GM19324 (cell line): ENCODE measurements at regions not wholly inside any gene's neighbourhood (a gene's known extent, or its start where the extent isn't known, plus 50 kb on each side); places are given as distances from the start of the nearest gene placed in this dataset.

Experiments used
- ATAC-seq: cut with Tn5 transposase; IDR thresholded peaks from one replicate; pipeline ENCODE4 v1.9.1; 2021; ENCODE audit warnings: mild to moderate bottlenecking, moderate library complexity; ENCODE audit not compliant: unreplicated experiment, low FRiP score

GRCh38 chr11:15481871-15482270, 367.1 kb downstream of the INSC start:
- no peak for ATAC-seq

- peak; percentile 44 for ATAC-seq
These were observed 368.5 kb downstream of the INSC start for GRCh38 chr11:15483205-15483604.

GRCh38 chr11:15484398-15484797, 369.7 kb downstream of the INSC start:
- no peak for ATAC-seq

DNA sequence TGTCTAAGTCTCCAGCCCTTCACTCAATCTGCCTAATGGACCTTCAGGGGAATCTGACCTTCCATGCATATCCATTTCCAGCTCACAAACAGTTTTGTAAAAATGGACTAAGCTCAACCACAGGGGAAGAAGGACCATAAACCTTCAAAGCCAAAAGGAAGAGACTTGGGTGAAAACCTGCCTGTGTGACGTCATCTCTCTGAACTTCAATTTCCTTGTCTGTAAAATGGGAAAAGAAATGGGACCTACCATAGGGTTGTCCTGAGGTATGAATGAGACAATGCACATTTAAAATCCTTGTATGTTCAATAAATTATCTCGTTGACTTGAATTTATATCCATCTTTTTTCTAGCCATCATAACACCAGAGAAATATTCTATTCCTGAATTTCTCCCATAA, 370.7 kb downstream of the INSC start:
- ATAC-seq: no peak

DNA sequence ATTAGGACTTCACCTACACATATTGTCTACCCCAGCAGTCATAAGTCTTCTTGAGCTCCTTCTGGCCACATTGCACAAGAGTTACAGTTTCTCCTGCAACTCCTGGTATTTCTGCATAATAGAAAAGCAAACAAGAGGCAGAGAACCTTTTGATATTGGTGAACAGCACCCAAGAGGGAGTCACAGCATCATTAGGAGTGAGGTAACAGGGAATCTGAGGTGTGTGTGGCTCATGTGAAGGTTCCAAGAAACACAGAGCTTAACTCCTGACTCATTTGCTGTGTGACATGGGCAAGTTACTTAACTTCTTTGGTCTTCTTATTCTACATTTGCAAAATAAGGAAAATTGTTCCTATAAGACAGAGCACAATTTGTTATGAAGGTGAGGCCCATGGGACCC, 374.6 kb downstream of the INSC start:
- ATAC-seq: no peak

- no peak for ATAC-seq
These were observed 375.8 kb downstream of the INSC start for GRCh38 chr11:15490535-15490934.

DNA sequence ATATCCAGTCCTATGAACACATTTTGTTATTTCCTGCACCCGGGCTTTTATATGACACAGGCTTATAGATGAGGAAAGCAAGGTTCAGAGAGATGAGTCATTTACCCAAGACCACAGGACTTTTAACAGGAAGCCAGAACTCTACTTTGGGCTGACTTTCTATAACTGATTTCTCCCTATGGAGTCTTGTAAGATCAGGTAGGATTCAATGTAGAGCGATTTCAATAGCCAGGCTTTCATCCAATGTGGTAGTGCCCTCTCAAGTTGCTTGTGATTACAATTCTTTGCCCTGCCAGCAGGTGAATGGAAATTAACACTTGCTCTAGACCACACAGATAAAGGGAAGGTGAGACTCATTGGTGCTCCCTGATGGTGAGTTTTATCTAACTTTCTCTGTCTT, 378.3 kb downstream of the INSC start:
- ATAC-seq: no peak

GRCh38 chr11:15493921-15494620, 379.3 kb downstream of the INSC start:
- ATAC-seq: no peak

DNA sequence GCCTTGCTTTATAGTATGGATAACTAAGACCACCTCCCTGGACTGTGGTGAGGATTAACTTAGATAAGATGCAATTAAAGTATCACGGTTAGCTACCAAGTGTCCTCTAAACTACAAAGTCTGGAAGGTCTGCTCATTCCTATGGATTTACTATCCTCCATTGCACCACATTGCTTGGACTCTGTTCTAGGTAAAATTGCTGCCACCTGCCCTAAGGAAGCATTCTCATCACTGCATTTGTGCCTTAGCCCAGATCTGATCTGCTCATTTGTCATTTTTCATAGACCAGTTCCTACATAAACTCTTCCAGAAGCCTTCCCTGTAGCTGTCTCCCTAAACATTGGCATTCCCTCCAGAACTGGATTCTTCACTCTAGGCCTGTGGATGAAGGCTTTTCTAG, 380.0 kb downstream of the INSC start:
- no peak for ATAC-seq

DNA sequence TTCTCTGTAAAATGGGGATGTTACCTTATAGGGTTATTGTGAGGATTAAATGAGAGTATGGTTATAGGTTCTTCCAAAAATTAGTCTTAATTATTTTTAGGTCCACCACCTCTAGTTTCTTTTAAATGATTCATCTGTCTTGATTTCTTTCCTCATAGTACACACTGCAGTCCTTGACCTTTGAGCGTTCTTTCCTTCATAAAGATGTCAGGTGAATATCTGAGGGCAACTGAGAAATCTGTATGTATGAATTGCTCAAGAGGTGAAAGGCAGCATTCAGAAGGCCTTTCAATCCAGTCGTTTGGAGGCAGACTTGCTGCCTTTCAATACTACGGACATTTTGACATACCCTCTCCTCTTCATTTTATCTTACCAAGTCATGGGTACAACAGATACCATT, 380.7 kb downstream of the INSC start:
- no peak for ATAC-seq

DNA sequence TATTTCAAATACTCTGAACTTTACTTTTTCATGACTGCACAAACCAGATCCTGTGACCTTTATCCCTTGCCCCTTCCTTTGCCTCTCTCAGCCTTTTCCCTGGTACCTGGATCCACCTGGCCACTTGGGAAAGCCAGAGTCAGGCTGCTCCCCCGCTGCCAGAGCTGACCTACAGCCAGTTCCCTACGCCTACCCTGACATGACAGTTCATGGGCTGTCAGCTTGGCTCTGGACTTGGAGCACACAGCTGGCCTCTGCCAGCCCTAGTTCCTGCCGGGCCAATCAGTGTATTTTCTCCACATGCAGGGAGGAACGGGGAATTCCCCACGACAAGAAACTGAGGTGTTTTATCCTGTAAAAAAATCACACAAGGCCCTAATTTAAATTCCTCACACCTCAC, 382.6 kb downstream of the INSC start:
- no peak for ATAC-seq

GRCh38 chr11:15499674-15500073, 385.0 kb downstream of the INSC start:
- no peak for ATAC-seq

GRCh38 chr11:15500643-15501042, 385.9 kb downstream of the INSC start:
- ATAC-seq: no peak

- no peak for ATAC-seq
These were observed 386.8 kb downstream of the INSC start for GRCh38 chr11:15501566-15501965.

DNA sequence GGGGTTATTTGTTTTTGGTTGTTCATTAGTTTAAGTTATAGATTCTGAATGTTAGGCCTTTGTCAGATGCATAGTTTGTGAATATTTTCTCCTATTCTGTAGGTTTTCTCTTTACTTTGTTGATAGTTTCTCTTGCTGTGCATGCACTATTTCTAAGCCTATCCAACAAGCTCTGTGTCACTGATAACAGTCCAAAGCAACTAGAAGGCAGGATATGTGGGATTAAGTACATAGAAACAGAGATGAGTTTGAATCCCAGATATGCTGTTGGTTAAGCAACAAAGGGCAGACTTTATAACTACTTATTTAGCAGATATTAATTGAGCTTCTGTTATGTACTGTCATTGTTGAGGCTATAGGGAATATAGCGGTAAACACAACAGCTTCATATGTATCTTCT, 390.4 kb downstream of the INSC start:
- ATAC-seq: no peak

DNA sequence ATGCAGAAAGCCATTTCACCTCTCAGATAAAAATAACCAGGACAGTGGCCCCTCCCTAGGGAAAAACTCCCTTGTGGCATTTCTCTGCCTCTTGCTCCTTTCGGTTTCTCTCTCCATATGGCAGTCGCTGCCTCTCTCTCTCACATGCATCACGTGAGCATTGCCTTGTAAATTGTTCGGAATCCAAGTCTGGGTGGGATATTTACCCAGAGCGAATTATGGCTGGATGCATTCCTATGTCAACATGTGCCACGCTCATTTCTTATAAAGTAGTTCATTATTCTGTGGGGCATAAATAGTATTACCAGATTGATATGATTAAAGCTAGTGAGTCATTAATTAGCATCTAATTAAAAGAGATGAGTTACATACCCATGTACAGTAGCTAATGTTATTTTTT, 392.9 kb downstream of the INSC start:
- ATAC-seq: no peak

DNA sequence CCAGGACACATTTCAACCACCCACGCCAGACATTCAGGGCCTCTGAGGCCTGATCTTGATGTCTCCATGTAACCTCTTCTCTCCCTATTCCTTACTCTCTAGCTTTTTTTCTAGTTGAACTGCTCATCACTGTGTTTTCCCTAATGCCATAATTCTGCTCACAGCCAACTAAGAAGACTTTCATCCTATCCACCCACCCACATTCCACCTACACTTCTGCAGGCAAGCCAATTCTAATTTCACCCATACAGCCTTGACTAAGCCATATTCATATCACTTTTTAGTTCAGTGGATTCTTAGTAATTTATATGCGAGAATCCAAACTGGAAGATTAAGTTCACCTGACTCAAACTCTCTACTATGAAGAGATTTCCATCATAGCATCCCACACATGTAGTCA, 394.4 kb downstream of the INSC start:
- ATAC-seq: no peak

DNA sequence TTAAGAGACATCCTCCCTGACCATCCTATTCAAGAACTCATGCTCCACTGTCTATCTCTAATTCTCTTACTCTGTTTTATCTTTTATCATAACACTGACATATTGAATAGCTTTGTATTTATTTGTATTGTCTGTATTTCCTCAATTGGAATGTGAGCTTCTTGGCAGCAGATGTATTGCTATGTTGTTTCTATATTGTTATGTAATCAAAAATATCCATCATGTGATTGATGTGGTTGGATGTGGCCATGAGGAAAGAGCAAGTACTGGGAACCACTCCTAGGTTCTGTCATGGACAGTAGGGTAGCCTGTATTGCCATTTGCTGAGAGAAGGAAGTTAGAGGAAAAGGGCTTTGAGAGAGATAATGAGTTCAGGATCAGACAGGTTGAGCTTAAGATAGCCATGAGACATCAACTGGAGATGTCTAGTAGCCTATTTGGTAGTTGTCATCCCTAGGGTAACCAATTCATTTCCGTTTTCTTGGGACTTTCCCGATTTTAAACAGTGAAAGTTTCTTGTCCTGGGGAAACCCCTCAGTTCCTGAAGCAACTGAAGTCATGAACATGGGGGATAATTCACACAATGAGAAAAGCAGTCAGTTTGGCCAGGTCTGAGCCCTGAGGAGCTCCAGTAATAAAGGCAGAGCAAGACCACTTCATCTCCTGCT, 404.5 kb downstream of the INSC start:
- ATAC-seq: no peak

DNA sequence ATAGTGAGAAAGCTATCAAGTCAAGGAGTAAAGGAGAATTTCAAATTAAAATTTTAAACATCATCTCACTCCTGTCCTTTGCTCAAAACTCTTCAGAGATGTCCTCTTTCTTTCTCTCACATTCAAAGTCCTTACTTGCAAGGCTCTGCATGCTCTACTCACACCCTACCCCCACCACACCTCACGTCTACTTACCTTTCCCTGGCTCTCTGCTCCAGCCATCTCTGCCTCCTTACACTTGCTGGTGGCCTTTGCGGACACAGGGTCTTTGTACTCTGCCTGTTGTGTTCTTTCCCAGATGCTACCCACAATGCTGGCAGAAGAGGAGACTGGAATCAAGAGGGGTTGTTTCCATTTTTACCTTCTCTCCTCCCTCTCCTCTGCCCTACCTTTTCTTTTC, 405.2 kb downstream of the INSC start:
- ATAC-seq: no peak

- ATAC-seq: no peak
These were observed 408.8 kb downstream of the INSC start for GRCh38 chr11:15523543-15523942.

DNA sequence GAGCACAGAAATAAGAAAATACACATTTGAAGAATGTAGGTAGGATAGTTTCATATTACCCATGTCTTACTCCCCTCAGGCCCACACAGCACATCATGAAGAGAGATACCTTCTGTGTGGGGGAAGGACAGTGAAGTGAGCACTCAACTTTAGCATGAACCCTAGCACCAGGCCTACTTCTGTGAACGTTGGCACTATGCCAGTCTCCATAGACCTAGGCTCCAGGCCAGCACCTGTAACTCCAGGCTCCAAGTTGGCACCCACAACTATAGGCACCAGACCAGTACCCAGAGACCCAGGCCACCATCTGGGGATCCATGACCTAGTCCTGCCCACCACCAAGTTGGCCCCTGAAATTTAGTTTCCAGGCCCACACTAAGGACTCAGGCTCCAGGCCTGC, 410.9 kb downstream of the INSC start:
- ATAC-seq: no peak

DNA sequence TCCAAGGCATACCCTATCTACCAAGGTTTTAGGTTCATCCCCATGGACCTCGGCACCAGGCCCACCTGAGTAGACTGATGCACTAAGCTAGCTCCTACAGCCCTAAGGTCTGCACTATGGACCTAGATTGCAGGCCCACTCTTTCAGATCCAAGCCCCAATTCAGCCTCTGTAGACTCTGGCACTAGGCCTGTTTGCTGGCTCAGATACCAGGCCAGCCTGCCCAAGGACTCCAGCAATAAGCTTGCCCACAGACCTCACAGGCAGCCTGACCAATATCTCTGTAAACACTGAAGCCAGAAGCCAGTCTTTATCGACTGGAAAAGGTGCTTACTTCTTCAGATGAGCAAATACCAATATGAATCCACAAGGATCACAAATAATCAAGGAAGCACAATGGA, 411.3 kb downstream of the INSC start:
- no peak for ATAC-seq
